NCI-H460 (cell line): ENCODE measurements at regions not wholly inside any gene's neighbourhood (a gene's known extent, or its start where the extent isn't known, plus 50 kb on each side); places are given as distances from the start of the nearest gene placed in this dataset.

Experiments used
- DNase-seq: peaks from one replicate; pipeline ENCODE4 v3.0.0-alpha.2; 2016; ENCODE audit warnings: low read depth; ENCODE audit errors: extremely low read depth

GRCh38 chr11:134575504-134576230 is 163.6 kb upstream of the B3GAT1 start:
- no peak for DNase-seq

- DNase-seq = no peak
Observed at GRCh38 chr11:134574947-134575346, 162.9 kb upstream of the B3GAT1 start.

DNA sequence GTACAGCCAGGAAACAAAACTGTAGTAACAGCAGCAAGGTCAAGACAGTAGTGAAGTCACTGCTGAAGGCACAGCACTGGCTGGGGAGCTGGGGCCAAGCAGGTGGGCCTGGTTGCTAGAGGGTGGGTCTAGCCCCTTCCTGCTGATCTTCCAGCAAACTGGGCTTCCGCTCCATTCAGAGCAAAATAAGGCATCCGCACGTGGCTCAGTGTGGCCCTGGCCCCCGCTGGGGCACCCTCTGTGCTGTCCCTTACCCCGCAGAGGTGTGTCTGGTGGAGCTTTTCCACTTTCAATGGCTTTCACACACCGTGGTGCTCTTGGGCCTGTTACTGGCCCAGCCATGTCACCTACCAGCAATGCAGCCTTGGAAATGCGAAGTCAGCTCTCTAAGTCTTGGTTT is 162.4 kb upstream of the B3GAT1 start:
- DNase-seq = no peak

GRCh38 chr11:134573857-134574256 is 161.8 kb upstream of the B3GAT1 start:
- no peak for DNase-seq

- DNase-seq = no peak
Observed at GRCh38 chr11:134572741-134573675, 161.0 kb upstream of the B3GAT1 start.

DNA sequence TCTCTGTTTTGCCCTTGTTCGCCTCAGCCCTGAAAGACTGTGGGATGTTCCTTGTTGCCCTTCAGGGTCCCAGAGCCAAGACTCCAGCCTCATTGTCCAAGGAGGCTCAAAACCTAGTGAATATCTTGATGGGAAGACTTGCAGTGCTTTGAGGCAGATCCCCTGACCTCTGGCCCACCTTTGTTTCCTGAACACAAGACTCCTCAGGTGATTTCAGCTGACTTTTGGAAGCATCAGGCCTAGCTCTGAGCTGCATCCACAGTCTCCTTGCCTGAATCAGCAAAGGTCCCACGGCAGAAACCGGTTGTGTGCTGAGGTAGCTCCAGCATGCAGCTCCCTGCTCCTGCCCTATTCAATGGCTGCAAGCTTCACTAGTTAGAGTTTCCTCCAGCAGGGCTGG is 159.3 kb upstream of the B3GAT1 start:
- no peak for DNase-seq

GRCh38 chr11:134569195-134569594 is 157.2 kb upstream of the B3GAT1 start:
- no peak for DNase-seq

DNA sequence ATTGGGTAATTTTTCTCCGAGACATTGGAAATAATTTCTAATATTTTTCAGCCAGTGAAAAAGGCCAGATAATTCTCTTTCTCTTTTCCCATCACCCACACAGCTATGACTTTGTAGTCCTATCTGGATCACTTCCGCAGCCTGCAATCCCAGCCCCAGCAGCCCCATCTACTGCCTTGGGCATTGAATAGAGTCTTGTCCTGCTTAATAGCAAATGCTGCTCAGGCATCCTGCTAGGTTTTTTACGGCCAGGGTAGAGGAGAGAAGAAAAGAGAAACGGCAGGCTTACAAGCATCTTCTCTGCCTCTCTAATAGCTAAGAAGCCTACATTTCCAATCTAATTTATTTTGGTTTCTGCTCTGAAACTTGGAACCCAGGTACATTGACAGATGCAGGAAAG is 154.3 kb upstream of the B3GAT1 start:
- no peak for DNase-seq

DNA sequence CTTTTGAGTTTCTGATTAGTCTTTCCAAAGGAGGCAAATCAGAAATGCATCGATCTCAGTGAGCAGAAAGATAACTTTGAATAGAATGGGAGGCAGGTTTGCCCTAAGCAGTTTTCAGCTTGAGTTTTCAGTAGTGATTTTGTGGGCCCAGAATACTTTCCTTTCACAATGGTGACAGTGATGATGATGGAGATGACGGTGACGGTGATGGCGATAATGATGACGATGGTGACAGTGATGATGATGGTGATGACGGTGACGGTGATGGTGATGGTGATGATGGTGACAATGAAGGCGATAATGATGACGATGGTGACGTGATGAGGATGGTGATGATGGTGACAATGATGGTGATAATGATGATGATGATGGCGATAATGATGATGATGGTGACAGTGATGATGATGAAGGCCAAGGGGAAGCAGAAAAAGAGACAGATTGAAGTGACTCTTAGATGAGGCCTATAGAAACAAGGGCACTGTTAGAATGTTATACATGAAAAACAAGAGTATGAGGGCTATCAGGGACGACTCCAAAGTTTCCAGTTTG is 153.4 kb upstream of the B3GAT1 start:
- no peak for DNase-seq

DNA sequence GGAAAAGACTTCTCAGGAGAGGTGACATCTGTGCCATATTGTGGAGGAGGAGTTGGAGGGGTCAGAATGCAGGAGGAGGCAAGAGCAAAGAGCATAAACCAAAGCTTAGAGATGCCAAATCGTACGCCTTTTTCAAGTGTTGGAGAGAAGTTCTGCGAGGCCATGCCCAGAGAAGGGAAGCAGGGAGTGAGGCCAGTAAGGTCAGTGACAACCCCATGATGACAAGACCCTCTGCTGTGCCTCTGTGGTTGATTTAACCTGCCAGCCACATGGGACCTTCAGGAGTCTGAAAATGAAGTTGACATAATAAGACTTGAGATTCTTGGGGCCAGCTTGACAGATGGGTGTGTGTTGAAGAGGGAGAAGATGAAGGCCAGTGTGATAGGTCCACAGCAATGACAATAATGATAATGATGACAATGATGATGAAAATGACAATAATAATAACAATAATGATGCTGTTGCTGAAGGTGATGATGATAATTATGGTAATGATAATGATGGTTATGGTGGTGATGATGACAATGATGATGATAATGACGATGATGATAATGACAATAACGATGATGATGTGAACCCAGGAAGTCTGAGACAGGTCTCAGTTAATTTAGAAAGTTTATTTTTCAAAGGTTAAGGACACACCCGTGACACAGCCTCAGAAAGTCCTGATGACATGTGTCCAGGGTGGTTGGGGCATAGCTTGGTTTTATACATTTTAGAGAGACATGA is 152.6 kb upstream of the B3GAT1 start:
- no peak for DNase-seq

- no peak for DNase-seq
Observed at GRCh38 chr11:134562941-134563471, 151.0 kb upstream of the B3GAT1 start.

GRCh38 chr11:134562196-134562595 is 150.2 kb upstream of the B3GAT1 start:
- no peak for DNase-seq

- DNase-seq = no peak
Observed at GRCh38 chr11:134561331-134561720, 149.3 kb upstream of the B3GAT1 start.

GRCh38 chr11:134560566-134561330 is 148.7 kb upstream of the B3GAT1 start:
- no peak for DNase-seq

DNA sequence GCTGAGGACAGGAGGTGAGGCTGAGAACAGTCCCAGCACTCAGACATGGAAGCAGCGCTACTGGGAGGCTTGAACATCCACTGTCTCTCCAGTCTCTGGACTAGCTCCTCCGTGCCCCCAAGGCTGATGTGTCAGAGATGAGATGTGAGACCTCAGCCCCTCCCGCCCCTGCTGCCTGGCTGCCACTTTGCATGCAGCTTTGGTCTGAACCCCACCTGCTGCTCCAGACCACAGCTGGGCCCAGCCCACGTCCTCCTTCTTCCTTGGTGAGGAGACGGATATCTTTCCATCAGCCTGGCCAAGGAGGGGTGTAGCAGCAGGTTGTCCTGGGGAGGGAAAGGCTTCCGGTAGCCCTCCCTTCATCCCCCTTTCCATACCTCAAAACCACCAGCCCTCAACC is 148.0 kb upstream of the B3GAT1 start:
- DNase-seq = no peak

- no peak for DNase-seq
Observed at GRCh38 chr11:134559602-134559962, 147.5 kb upstream of the B3GAT1 start.

GRCh38 chr11:134558916-134559601 is 147.0 kb upstream of the B3GAT1 start:
- DNase-seq = no peak

DNA sequence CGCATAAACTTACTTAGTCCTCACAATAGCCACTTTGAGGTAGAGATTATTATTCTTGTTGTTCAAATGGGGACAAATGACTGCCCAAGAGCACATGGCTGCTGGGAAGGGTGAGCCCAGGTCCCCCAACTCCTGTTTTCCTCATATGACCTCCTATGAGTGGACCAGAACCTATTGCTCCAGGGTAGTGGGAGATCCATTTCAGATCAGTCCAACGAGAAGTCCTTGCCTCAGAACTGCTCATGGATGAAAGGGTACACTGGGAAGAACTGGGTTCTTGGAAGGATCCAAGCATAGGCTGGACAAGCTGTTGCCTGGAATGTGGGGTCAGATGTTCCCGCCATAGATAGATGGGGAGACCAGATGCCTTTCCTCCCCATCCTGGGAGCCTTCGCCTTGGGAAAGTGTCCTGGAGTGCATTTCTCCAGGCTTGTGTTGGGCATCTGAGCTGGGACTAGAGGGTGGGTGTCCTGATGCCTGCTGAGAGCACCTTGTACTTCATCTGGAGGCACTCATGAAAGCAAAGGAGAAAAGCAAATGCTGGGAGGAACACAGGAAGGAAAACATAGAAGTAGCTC is 146.3 kb upstream of the B3GAT1 start:
- DNase-seq = no peak
